ENCODE measurements at regions not wholly inside any gene's neighbourhood (a gene's known extent, or its start where the extent isn't known, plus 50 kb on each side); places are given as distances from the start of the nearest gene placed in this dataset.

GRCh38 chr22:49721211-49721763, 106.4 kb downstream of the BRD1 start:
- Mint-ChIP-seq H3K4me1 (peaks cover 3% of the 10 kb centered on the region), H3K27me3 (ENCODE audit: low read depth) (peaks cover 84% of the 10 kb centered on the region), H3K36me3 (ENCODE audit: low read depth) (no peaks in the 10 kb centered on the region), H3K27ac (ENCODE audit: unreplicated experiment) (no peak overlapping the region), H3K9me3 (no peaks in the 10 kb centered on the region), H3K4me3 (no peak overlapping the region)
- no peak for TF ChIP-seq CTCF (conservative IDR thresholded peaks at IDR 0.05)
- DNase-seq (ENCODE audit: low read depth, low spot score) = no peak

GRCh38 chr22:49720279-49720959, 107.3 kb downstream of the BRD1 start:
- Mint-ChIP-seq H3K36me3 (ENCODE audit: low read depth) (no peaks in the 10 kb centered on the region), H3K27ac (ENCODE audit: unreplicated experiment) (no peak overlapping the region), H3K27me3 (ENCODE audit: low read depth) (peaks cover 84% of the 10 kb centered on the region), H3K4me1 (peaks cover 3% of the 10 kb centered on the region), H3K9me3 (no peaks in the 10 kb centered on the region), H3K4me3 (no peak overlapping the region)
- TF ChIP-seq CTCF (conservative IDR thresholded peaks at IDR 0.05) = no peak
- DNase-seq (ENCODE audit: low read depth, low spot score) = no peak

- Mint-ChIP-seq H3K36me3 (ENCODE audit: low read depth) (no peaks in the 10 kb centered on the region), H3K27me3 (ENCODE audit: low read depth) (peaks cover 85% of the 10 kb centered on the region), H3K9me3 (no peaks in the 10 kb centered on the region), H3K27ac (ENCODE audit: unreplicated experiment) (no peak overlapping the region), H3K4me1 (peaks cover 3% of the 10 kb centered on the region), H3K4me3 (no peak overlapping the region)
- DNase-seq (ENCODE audit: low read depth, low spot score) = no peak
- TF ChIP-seq CTCF (conservative IDR thresholded peaks at IDR 0.05) = no peak
Measured at GRCh38 chr22:49719046-49719445, 108.6 kb downstream of the BRD1 start.

- Mint-ChIP-seq H3K9me3 (no peaks in the 10 kb centered on the region), H3K27me3 (ENCODE audit: low read depth) (peaks cover 85% of the 10 kb centered on the region), H3K4me3 (no peak overlapping the region), H3K27ac (ENCODE audit: unreplicated experiment) (no peak overlapping the region), H3K4me1 (no peaks in the 10 kb centered on the region), H3K36me3 (ENCODE audit: low read depth) (no peaks in the 10 kb centered on the region)
- no peak for TF ChIP-seq CTCF (conservative IDR thresholded peaks at IDR 0.05)
- no peak for DNase-seq (ENCODE audit: low read depth, low spot score)
Measured at GRCh38 chr22:49718396-49718795, 109.3 kb downstream of the BRD1 start.

- Mint-ChIP-seq H3K4me1 (no peaks in the 10 kb centered on the region), H3K27me3 (ENCODE audit: low read depth) (peaks cover 85% of the 10 kb centered on the region), H3K27ac (ENCODE audit: unreplicated experiment) (no peak overlapping the region), H3K9me3 (no peaks in the 10 kb centered on the region), H3K36me3 (ENCODE audit: low read depth) (no peaks in the 10 kb centered on the region), H3K4me3 (no peak overlapping the region)
- DNase-seq (ENCODE audit: low read depth, low spot score) = no peak
- TF ChIP-seq CTCF (conservative IDR thresholded peaks at IDR 0.05) = no peak
Measured at GRCh38 chr22:49717322-49717919, 110.3 kb downstream of the BRD1 start.

All from neural crest cell (in vitro differentiated cells).